GM12878 (cell line): ENCODE measurements at regions not wholly inside any gene's neighbourhood (a gene's known extent, or its start where the extent isn't known, plus 50 kb on each side); places are given as distances from the start of the nearest gene placed in this dataset.

Experiments
- EZH2 ChIP-seq: IDR thresholded peaks from 2 replicates; pipeline ENCODE4 v1.6.1; 2012; ENCODE audit warnings: low read depth, mild to moderate bottlenecking, control low read depth, inconsistent platforms, low read length, borderline replicate concordance; ENCODE audit not compliant: control insufficient read depth
- RAD21 ChIP-seq: IDR thresholded peaks from 2 replicates; pipeline ENCODE4 v1.6.1; 2011; ENCODE audit warnings: mild to moderate bottlenecking, low read depth, low read length, moderate library complexity; ENCODE audit not compliant: insufficient read depth

GRCh38 chr12:24742378-24742777, 206.5 kb downstream of the BCAT1 start:
- TF ChIP-seq RAD21, result no peak
- no peak for TF ChIP-seq EZH2
